Stomach (tissue), 8 donors: ENCODE measurements at regions not wholly inside any gene's neighbourhood (a gene's known extent, or its start where the extent isn't known, plus 50 kb on each side); places are given as distances from the start of the nearest gene placed in this dataset.

Experiments used
- DNase-seq, 2 donors: peaks; one replicate each; pipeline versions ENCODE4 v3.0.0 to v3.0.0-alpha.2; 2013 to 2019
- H3K27ac ChIP-seq, 5 donors: fragments of 200-600 bp in 4 of 5; sonication (generic) in 4 of 5; one replicate each; pipeline ENCODE4 v1.5.1; 2013 to 2019; ENCODE audit warnings: mild to moderate bottlenecking in 1 of 5, moderate library complexity in 1 of 5
- H3K27me3 ChIP-seq, 3 donors: fragments of 200-600 bp; sonication (generic); one replicate each; pipeline ENCODE4 v1.5.1; 2017 to 2019; ENCODE audit warnings: mixed run types in 1 of 3
- H3K36me3 ChIP-seq, 4 donors: fragments of 200-600 bp; sonication (generic); 1 replicate in 3 of 4; 2 replicates in 1 of 4; pipeline ENCODE4 v1.5.1; 2016 to 2019
- H3K4me1 ChIP-seq, 4 donors: fragments of 200-600 bp; sonication (generic); one replicate each; pipeline ENCODE4 v1.5.1; 2016 to 2019
- H3K4me3 ChIP-seq, 4 donors: fragments of 200-600 bp; sonication (generic) in 3 of 4; one replicate each; pipeline ENCODE4 v1.5.1; 2016 to 2019; ENCODE audit warnings: mild to moderate bottlenecking in 1 of 4
- H3K9me3 ChIP-seq, 4 donors: fragments of 200-600 bp; sonication (generic); one replicate each; pipeline ENCODE4 v1.5.1; 2016 to 2019
- EP300 ChIP-seq: sonication (generic); formaldehyde crosslinking; IDR thresholded peaks from one replicate; pipeline ENCODE4 v1.6.1; 2017; ENCODE audit warnings: antibody characterized with exemption
- POLR2A ChIP-seq, 4 donors: fragments of 450-650 bp; IDR thresholded peaks; one replicate each; pipeline ENCODE4 v1.6.1; 2016; ENCODE audit warnings: antibody characterized with exemption in 4 of 4, control low read depth in 2 of 4, mild to moderate bottlenecking in 1 of 4, moderate library complexity in 1 of 4
- POLR2AphosphoS5 ChIP-seq, 3 donors: sonication (generic); formaldehyde crosslinking; IDR thresholded peaks; one replicate each; pipeline ENCODE4 v1.6.1; 2016; ENCODE audit warnings: antibody characterized with exemption in 3 of 3
- WGBS, 5 donors: extraction: QIAGEN DNeasy Blood & Tissue Kit in 3 of 5; methylation state at CpG; one replicate each; pipeline versions ENCODE4 v1.1.5 to v1.1.7; 2013 to 2018; 5-methylcytosine and 5-hydroxymethylcytosine counted together
- intact Hi-C: fragments of 100-400 bp; cut with DNase I; formaldehyde crosslinking; loops from one replicate; pipeline ENCODE4 v1.15.1; 2023; ENCODE audit warnings: low total_unique reads
- TF ChIP-seq, protein P1 (sequence below), 7 experiments: fragments of 450-650 bp in 4 of 7; fragments of 200-600 bp in 3 of 7; sonication (generic) in 3 of 7; IDR thresholded peaks; one replicate each; pipeline ENCODE4 v1.5.1; 2016 to 2019; ENCODE audit warnings: antibody characterized with exemption in 7 of 7, control low read depth in 2 of 7, mild to moderate bottlenecking in 1 of 7
- donor health status: healthy with polysubstance abuse.
- donor health status: Bipolar disorder and iron deficiency.
- donor health status: healthy.

DNA sequence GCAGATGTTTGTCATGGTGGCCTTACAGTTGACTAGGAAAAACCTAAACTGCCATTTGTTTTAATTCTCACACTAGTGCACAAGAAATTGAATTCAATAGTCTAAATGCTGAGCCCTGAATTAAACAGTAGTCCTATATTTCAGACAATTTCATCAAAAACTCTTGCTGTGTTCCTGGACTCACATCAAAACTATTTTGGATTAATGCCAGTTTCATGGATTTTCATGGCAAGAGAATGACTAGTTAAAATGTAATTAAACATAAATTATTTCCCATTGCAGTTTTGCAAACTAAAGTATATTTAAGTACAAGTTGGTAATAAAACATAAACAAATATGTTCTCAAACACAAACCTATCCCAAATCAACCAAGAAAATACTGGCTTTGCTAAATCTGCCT lies 468.0 kb upstream of the PRICKLE1 start:
- intact Hi-C loops = no loop called here
- Histone ChIP-seq H3K27ac (no peak overlapping the region), H3K36me3 (no peaks in the 10 kb centered on the region), H3K4me3 (no peak overlapping the region), H3K4me1 (no peaks in the 10 kb centered on the region), H3K9me3 (no peaks in the 10 kb centered on the region), H3K27me3 (no peaks in the 10 kb centered on the region)
- no peak for DNase-seq
- TF ChIP-seq EP300 (no peak), POLR2AphosphoS5 (IDR thresholded peaks at IDR 0.05) (no peak), POLR2A (IDR thresholded peaks at IDR 0.05) (no peak)
- TF ChIP-seq, protein P1, sequence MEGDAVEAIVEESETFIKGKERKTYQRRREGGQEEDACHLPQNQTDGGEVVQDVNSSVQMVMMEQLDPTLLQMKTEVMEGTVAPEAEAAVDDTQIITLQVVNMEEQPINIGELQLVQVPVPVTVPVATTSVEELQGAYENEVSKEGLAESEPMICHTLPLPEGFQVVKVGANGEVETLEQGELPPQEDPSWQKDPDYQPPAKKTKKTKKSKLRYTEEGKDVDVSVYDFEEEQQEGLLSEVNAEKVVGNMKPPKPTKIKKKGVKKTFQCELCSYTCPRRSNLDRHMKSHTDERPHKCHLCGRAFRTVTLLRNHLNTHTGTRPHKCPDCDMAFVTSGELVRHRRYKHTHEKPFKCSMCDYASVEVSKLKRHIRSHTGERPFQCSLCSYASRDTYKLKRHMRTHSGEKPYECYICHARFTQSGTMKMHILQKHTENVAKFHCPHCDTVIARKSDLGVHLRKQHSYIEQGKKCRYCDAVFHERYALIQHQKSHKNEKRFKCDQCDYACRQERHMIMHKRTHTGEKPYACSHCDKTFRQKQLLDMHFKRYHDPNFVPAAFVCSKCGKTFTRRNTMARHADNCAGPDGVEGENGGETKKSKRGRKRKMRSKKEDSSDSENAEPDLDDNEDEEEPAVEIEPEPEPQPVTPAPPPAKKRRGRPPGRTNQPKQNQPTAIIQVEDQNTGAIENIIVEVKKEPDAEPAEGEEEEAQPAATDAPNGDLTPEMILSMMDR (IDR thresholded peaks at IDR 0.05) = no peak

DNA sequence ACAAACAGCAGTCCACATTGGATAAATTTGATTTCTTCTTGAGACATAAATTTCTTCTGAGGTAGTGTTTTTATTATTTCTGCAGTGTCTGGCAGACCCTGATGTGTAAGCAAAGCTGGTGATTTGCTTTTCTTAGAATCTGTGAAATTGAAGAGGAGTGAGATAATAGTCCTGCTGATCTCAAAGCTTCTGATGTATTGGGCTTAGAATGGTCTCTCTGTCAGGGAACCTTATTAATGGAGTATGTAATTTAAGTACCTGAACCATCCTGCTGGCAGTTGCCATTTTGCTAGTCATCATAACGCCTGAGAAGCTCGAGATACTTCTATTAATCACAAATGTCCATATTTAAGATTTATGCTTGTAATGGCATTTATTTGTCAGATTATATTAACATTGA lies 464.5 kb upstream of the PRICKLE1 start:
- intact Hi-C loops = no loop called here
- no peak for DNase-seq
- Histone ChIP-seq H3K4me1 (no peaks in the 10 kb centered on the region), H3K36me3 (no peaks in the 10 kb centered on the region), H3K4me3 (no peak overlapping the region), H3K27ac (no peak overlapping the region), H3K9me3 (no peaks in the 10 kb centered on the region), H3K27me3 (no peaks in the 10 kb centered on the region)
- TF ChIP-seq POLR2A (IDR thresholded peaks at IDR 0.05) (no peak), POLR2AphosphoS5 (IDR thresholded peaks at IDR 0.05) (no peak), EP300 (no peak)
- TF ChIP-seq, protein P1 (IDR thresholded peaks at IDR 0.05) = no peak
- 83 to 93% (median 84%) methylated on average over 2 of the region's 2 CpGs for WGBS, 5 donors

DNA sequence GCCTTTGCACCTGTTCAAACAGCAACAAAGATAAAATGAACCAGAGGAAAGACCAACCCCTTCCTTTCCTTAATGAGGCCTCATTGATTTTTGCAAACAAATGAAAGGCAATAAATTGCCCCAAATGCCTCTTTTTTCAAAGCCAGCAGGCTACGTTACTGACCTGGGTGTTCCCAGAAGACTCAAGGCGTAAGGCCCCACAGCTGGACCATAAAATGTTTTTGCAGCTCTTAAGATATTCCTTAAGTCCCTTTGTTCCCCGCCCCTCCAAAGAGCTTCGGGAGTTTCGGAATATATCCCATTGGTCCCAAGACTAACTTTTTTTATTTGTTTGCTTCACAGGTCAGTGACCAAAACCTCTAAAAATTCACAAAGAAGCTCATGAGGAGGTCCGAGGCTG lies 462.9 kb upstream of the PRICKLE1 start:
- TF ChIP-seq POLR2AphosphoS5 (IDR thresholded peaks at IDR 0.05) (no peak), EP300 (no peak), POLR2A (IDR thresholded peaks at IDR 0.05) (no peak)
- TF ChIP-seq, protein P1 (IDR thresholded peaks at IDR 0.05) = no peak

DNA sequence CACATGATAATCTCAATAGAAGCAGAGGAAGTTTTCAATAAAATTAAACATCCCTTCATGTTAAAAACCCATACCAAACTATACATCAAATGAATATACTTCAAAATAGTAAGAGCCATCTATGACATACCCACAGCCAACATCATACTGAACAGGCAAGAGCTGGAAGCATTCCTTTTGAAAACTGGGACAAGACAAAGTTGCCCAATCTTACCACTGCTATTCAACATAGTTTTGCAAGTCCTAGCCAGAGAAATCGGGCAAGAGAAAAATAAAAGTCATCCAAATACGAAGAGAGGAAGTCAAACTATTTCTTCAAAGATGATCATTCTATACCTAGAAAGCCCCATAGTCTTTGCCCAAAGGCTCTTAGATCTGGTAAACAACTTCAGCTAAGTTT lies 454.7 kb upstream of the PRICKLE1 start:
- Histone ChIP-seq H3K9me3 (no peaks in the 10 kb centered on the region), H3K27me3 (no peaks in the 10 kb centered on the region), H3K4me1 (no peaks in the 10 kb centered on the region), H3K36me3 (no peaks in the 10 kb centered on the region), H3K4me3 (no peak overlapping the region), H3K27ac (no peak overlapping the region)
- WGBS, 5 donors = 90 to 97% (median 92%) methylated on average over 2 of the region's 2 CpGs
- no peak for DNase-seq
- TF ChIP-seq EP300 (no peak), POLR2A (IDR thresholded peaks at IDR 0.05) (no peak), POLR2AphosphoS5 (IDR thresholded peaks at IDR 0.05) (no peak)
- TF ChIP-seq, protein P1 (IDR thresholded peaks at IDR 0.05) = no peak
- intact Hi-C loops = no loop called here

More for the DNA sequence above, 462.9 kb upstream of the PRICKLE1 start:
- Histone ChIP-seq H3K4me3 (no peak overlapping the region), H3K4me1 (no peaks in the 10 kb centered on the region), H3K9me3 (no peaks in the 10 kb centered on the region), H3K27me3 (no peaks in the 10 kb centered on the region), H3K36me3 (no peaks in the 10 kb centered on the region), H3K27ac (no peak overlapping the region)
- WGBS, 5 donors = 66 to 72% (median 70%) methylated on average over 6 of the region's 6 CpGs
- intact Hi-C loops = no loop called here
- DNase-seq = no peak
